Mucosa of descending colon (tissue), 3 donors: ENCODE measurements at regions not wholly inside any gene's neighbourhood (a gene's known extent, or its start where the extent isn't known, plus 50 kb on each side); places are given as distances from the start of the nearest gene placed in this dataset.

Source experiments
- ATAC-seq: fragments of 200-7000 bp; cut with Tn5 transposase; one replicate; pipeline ENCODE4 v1.9.1; 2020; ENCODE audit warnings: mild to moderate bottlenecking, moderate library complexity
- DNase-seq, 3 donors: peaks; one replicate each; pipeline ENCODE4 v3.0.0-alpha.2; 2020
- H3K36me3 ChIP-seq: fragments of 200-600 bp; one replicate; pipeline ENCODE4 v1.8.0; 2021; ENCODE audit warnings: low read depth, mild to moderate bottlenecking
- H3K4me1 ChIP-seq: fragments of 200-600 bp; one replicate; pipeline ENCODE4 v1.8.0; 2021; ENCODE audit warnings: low read depth, mild to moderate bottlenecking
- H3K4me3 ChIP-seq: fragments of 200-600 bp; one replicate; pipeline ENCODE4 v1.8.0; 2021; ENCODE audit warnings: mild to moderate bottlenecking
- H3K9me3 ChIP-seq: fragments of 200-600 bp; one replicate; pipeline ENCODE4 v1.8.0; 2021; ENCODE audit warnings: mild to moderate bottlenecking
- intact Hi-C, 2 donors: fragments of 100-400 bp; cut with DNase I in 1 of 2; cut with micrococcal nuclease in 1 of 2; formaldehyde crosslinking; loops; one replicate each; pipeline versions ENCODE4 v1.11.0 to v1.11.1; 2022; cut with DNase I, micrococcal nuclease
- TF ChIP-seq, protein P1 (sequence below): fragments of 200-600 bp; IDR thresholded peaks from one replicate; pipeline ENCODE4 v1.8.0; 2022; ENCODE audit warnings: antibody characterized with exemption, mild to moderate bottlenecking
- donor health status: DM: no; HTN: no; CAD: no; lungs with moderate emphysema.
- donor health status: DM: no; HTN: no; CAD: no.
- donor health status: DM: no; HTN: yes; CAD: no.

DNA sequence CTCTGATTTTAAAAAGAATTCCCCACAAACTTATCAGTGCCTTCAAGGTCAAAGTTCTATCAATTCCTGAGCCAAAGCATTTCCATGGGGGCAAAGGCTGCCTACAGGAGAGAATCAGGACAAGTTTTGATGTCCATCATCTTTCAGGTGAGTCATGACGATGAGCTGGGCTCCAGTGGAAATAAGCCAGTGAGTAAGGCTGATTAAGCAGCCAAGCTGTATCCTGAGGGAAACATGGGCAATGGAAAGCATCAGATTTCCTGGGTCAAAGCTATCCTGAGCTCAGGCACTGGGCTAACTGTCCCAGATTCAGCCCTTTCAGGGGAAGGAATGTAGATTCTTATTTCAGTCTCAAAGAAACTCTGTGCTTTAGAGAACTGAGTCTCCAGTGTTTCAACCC, 377.4 kb downstream of the CD109 start:
- no peak overlapping the region for H3K4me3 ChIP-seq
- ATAC-seq (no peak), DNase-seq (no peak)
- TF ChIP-seq, protein P1, sequence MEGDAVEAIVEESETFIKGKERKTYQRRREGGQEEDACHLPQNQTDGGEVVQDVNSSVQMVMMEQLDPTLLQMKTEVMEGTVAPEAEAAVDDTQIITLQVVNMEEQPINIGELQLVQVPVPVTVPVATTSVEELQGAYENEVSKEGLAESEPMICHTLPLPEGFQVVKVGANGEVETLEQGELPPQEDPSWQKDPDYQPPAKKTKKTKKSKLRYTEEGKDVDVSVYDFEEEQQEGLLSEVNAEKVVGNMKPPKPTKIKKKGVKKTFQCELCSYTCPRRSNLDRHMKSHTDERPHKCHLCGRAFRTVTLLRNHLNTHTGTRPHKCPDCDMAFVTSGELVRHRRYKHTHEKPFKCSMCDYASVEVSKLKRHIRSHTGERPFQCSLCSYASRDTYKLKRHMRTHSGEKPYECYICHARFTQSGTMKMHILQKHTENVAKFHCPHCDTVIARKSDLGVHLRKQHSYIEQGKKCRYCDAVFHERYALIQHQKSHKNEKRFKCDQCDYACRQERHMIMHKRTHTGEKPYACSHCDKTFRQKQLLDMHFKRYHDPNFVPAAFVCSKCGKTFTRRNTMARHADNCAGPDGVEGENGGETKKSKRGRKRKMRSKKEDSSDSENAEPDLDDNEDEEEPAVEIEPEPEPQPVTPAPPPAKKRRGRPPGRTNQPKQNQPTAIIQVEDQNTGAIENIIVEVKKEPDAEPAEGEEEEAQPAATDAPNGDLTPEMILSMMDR = no peak
- H3K4me1 ChIP-seq = no peaks in the 10 kb centered on the region
- intact Hi-C loops = no loop called here
- H3K36me3 ChIP-seq = no peaks in the 10 kb centered on the region
- no peaks in the 10 kb centered on the region for H3K9me3 ChIP-seq

DNA sequence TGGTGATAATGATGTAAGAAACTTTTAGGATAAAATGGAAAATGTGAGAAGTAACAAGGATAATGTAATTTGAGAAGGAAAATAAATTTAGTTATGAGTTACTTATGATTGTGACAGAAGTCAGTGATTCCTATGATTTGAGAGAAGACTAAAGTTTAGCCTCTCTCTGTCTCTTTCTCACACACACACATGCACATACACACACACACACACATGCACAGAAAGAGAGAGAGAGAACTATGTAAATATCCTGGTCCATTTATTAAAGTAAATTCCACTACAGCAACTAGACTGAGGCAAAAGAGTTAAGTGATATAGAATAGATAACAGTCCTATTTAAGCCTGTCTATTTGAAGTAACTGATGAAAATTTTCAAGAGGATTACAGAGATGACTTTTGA, 375.2 kb downstream of the CD109 start:
- Histone ChIP-seq H3K4me3 (no peak overlapping the region), H3K36me3 (no peaks in the 10 kb centered on the region), H3K4me1 (no peaks in the 10 kb centered on the region), H3K9me3 (no peaks in the 10 kb centered on the region)
- TF ChIP-seq, protein P1 = no peak
- intact Hi-C loops = no loop called here
- ATAC-seq (no peak), DNase-seq (no peak)

DNA sequence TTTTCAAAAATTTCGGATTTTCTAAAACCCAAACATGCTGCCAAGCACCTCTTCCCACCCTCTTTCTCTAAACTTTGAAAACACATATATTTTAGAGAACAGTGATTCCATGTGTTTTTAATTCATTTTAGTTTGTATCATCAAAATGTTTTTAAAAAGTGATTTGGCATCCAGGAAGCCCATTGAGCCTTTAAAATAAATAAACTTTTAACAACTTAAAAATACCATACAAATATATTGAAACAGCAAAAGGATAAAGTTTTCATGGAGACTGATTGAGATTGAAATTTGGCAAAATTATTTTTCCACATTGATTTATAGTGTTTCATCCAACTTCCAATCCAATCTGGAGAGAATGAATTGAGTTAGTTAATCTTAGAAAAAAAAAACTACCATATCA, 374.7 kb downstream of the CD109 start:
- DNase-seq (no peak), ATAC-seq (no peak)
- Histone ChIP-seq H3K4me1 (no peaks in the 10 kb centered on the region), H3K36me3 (no peaks in the 10 kb centered on the region), H3K9me3 (no peaks in the 10 kb centered on the region), H3K4me3 (no peak overlapping the region)
- TF ChIP-seq, protein P1 = no peak
- intact Hi-C loops = no loop called here

DNA sequence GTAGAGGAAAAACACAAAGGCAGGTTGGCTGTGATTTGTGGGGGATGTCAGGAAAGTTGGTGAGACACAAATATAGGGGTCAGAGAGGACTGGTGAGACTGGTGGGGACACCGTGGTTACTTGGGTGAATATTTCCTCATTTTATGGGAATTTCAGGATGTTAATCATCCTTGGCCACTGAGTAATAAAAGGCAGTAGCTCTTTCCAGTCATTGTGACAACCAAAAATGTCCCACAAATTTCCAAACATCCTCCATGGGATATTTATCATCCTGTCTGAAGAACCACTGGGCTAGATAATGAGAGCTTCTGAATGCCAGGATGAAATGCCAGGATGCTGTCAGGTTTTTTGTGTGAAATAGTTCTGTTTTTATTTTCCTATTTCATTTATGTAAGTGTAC, 374.1 kb downstream of the CD109 start:
- Histone ChIP-seq H3K9me3 (no peaks in the 10 kb centered on the region), H3K4me3 (no peak overlapping the region), H3K36me3 (no peaks in the 10 kb centered on the region), H3K4me1 (no peaks in the 10 kb centered on the region)
- DNase-seq (no peak), ATAC-seq (no peak)
- intact Hi-C loops = no loop called here
- TF ChIP-seq, protein P1 = no peak

DNA sequence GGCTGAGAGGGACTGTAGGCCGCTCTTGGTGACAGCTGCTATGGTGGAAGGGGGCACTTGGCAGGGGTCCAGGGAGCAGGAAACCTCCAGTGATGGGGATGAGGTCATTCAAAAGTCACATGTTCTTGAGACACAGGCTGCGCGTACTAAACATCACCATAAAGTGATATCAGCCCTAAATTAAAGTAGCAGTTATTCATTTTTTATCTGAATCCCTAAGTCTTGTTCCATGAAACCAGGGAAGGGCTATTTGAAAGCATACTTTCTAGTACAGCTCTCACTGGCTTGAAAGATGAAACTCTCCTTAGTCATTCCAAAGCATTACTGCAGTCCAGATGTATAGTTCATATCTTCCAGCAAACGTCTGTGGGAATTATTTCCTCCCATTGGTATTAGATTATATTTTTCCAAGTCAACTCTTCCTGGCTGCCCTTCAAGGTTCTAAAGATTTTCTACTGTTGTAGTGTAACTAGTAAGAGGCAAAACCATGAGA, 373.1 kb downstream of the CD109 start:
- no peak overlapping the region for H3K4me3 ChIP-seq
- DNase-seq (no peak), ATAC-seq (no peak)
- TF ChIP-seq, protein P1 = no peak
- intact Hi-C loops = no loop called here
- H3K36me3 ChIP-seq = no peaks in the 10 kb centered on the region
- H3K9me3 ChIP-seq = no peaks in the 10 kb centered on the region
- no peaks in the 10 kb centered on the region for H3K4me1 ChIP-seq
